KMS-11 (cell line): ENCODE measurements at regions not wholly inside any gene's neighbourhood (a gene's known extent, or its start where the extent isn't known, plus 50 kb on each side); places are given as distances from the start of the nearest gene placed in this dataset.

Experiments
- H2AFZ ChIP-seq: fragments of 200-600 bp; sonication (generic); 2 replicates; pipeline ENCODE4 v1.6.1; 2016; ENCODE audit warnings: antibody characterized with exemption, mixed run types, low read depth
- H3K27ac ChIP-seq: fragments of 200-600 bp; sonication (generic); 2 replicates; pipeline ENCODE4 v1.6.1; 2016; ENCODE audit warnings: mild to moderate bottlenecking, mixed run types
- H3K27me3 ChIP-seq: fragments of 200-600 bp; sonication (generic); 2 replicates; pipeline ENCODE4 v1.6.1; 2017; ENCODE audit warnings: mild to moderate bottlenecking, low read depth, mixed run types, moderate library complexity; ENCODE audit not compliant: insufficient read depth
- H3K36me3 ChIP-seq: fragments of 200-600 bp; sonication (generic); 2 replicates; pipeline ENCODE4 v1.6.1; 2017; ENCODE audit warnings: mild to moderate bottlenecking, mixed run types; ENCODE audit not compliant: insufficient read depth
- H3K4me1 ChIP-seq: fragments of 200-600 bp; sonication (generic); 2 replicates; pipeline ENCODE4 v1.6.1; 2016; ENCODE audit warnings: mild to moderate bottlenecking, low read depth, mixed run types; ENCODE audit not compliant: poor library complexity, severe bottlenecking
- H3K4me2 ChIP-seq: fragments of 200-600 bp; sonication (generic); 2 replicates; pipeline ENCODE4 v1.7.0; 2016; ENCODE audit warnings: mild to moderate bottlenecking, mixed run types
- H3K4me3 ChIP-seq: fragments of 200-600 bp; sonication (generic); IDR thresholded peaks from 2 replicates; pipeline ENCODE4 v1.6.1; 2017; ENCODE audit warnings: low read depth, low read length, mixed read lengths; ENCODE audit not compliant: insufficient read depth
- H3K79me2 ChIP-seq: fragments of 200-600 bp; sonication (generic); 2 replicates; pipeline ENCODE4 v1.6.1; 2016; ENCODE audit warnings: low read depth, mixed run types; ENCODE audit not compliant: insufficient read depth
- H3K9ac ChIP-seq: fragments of 200-600 bp; sonication (generic); 2 replicates; pipeline ENCODE4 v1.6.1; 2016; ENCODE audit warnings: mild to moderate bottlenecking, mixed run types
- H4K20me1 ChIP-seq: fragments of 200-600 bp; sonication (generic); 2 replicates; pipeline ENCODE4 v1.6.1; 2016; ENCODE audit warnings: mild to moderate bottlenecking, mixed run types; ENCODE audit not compliant: insufficient read depth
- CTCF ChIP-seq: fragments of 200-600 bp; sonication (generic); conservative IDR thresholded peaks from 2 replicates; pipeline ENCODE4 v1.6.1; 2017; ENCODE audit warnings: low read depth, mild to moderate bottlenecking, antibody characterized with exemption, low read length, moderate library complexity, mixed read lengths

- no peaks in the 10 kb centered on the region for H3K4me1 ChIP-seq
- H3K27ac ChIP-seq, result no peak overlapping the region
- no peaks in the 10 kb centered on the region for H3K36me3 ChIP-seq
- H4K20me1 ChIP-seq, result no peaks in the 10 kb centered on the region
- H3K9ac ChIP-seq, result no peak overlapping the region
- H3K4me2 ChIP-seq, result no peak overlapping the region
- H3K27me3 ChIP-seq, result no peaks in the 10 kb centered on the region
- TF ChIP-seq CTCF, result no peak
- no peaks in the 10 kb centered on the region for H3K79me2 ChIP-seq
- no peak overlapping the region for H2AFZ ChIP-seq
- H3K4me3 ChIP-seq, result no peak overlapping the region
Observed at GRCh38 chr2:21643180-21643579, 519.4 kb downstream of the TDRD15 start.

- H3K27me3 ChIP-seq, result no peaks in the 10 kb centered on the region
- H3K4me3 ChIP-seq, result no peak overlapping the region
- H3K36me3 ChIP-seq, result no peaks in the 10 kb centered on the region
- H3K27ac ChIP-seq, result no peak overlapping the region
- H4K20me1 ChIP-seq, result no peaks in the 10 kb centered on the region
- H3K4me1 ChIP-seq, result no peaks in the 10 kb centered on the region
- no peak overlapping the region for H3K9ac ChIP-seq
- no peak for TF ChIP-seq CTCF
- H2AFZ ChIP-seq, result no peak overlapping the region
- H3K79me2 ChIP-seq, result no peaks in the 10 kb centered on the region
- H3K4me2 ChIP-seq, result no peak overlapping the region
Observed at GRCh38 chr2:21644266-21644665, 520.5 kb downstream of the TDRD15 start.

GRCh38 chr2:21646345-21646744, 522.6 kb downstream of the TDRD15 start:
- no peak for TF ChIP-seq CTCF
- Histone ChIP-seq H3K4me3 (no peak overlapping the region), H2AFZ (no peak overlapping the region), H4K20me1 (no peaks in the 10 kb centered on the region), H3K27ac (no peak overlapping the region), H3K27me3 (no peaks in the 10 kb centered on the region), H3K36me3 (no peaks in the 10 kb centered on the region), H3K4me2 (no peak overlapping the region), H3K79me2 (no peaks in the 10 kb centered on the region), H3K4me1 (no peaks in the 10 kb centered on the region), H3K9ac (no peak overlapping the region)

- no peak for TF ChIP-seq CTCF
- no peak overlapping the region for H3K9ac ChIP-seq
- no peak overlapping the region for H3K27ac ChIP-seq
- no peaks in the 10 kb centered on the region for H4K20me1 ChIP-seq
- no peaks in the 10 kb centered on the region for H3K4me1 ChIP-seq
- H3K27me3 ChIP-seq, result no peaks in the 10 kb centered on the region
- no peaks in the 10 kb centered on the region for H3K79me2 ChIP-seq
- H2AFZ ChIP-seq, result no peak overlapping the region
- no peaks in the 10 kb centered on the region for H3K36me3 ChIP-seq
- no peak overlapping the region for H3K4me3 ChIP-seq
- H3K4me2 ChIP-seq, result no peak overlapping the region
Observed at GRCh38 chr2:21650569-21650968, 526.8 kb downstream of the TDRD15 start.

- Histone ChIP-seq H3K9ac (no peak overlapping the region), H4K20me1 (no peaks in the 10 kb centered on the region), H3K4me3 (no peak overlapping the region), H3K79me2 (no peaks in the 10 kb centered on the region), H3K27me3 (no peaks in the 10 kb centered on the region), H3K4me1 (no peaks in the 10 kb centered on the region), H3K4me2 (no peak overlapping the region), H2AFZ (no peak overlapping the region), H3K27ac (no peak overlapping the region), H3K36me3 (no peaks in the 10 kb centered on the region)
- TF ChIP-seq CTCF, result no peak
Observed at GRCh38 chr2:21655136-21655535, 531.4 kb downstream of the TDRD15 start.
